ENCODE measurements at regions not wholly inside any gene's neighbourhood (a gene's known extent, or its start where the extent isn't known, plus 50 kb on each side); places are given as distances from the start of the nearest gene placed in this dataset.

DNA sequence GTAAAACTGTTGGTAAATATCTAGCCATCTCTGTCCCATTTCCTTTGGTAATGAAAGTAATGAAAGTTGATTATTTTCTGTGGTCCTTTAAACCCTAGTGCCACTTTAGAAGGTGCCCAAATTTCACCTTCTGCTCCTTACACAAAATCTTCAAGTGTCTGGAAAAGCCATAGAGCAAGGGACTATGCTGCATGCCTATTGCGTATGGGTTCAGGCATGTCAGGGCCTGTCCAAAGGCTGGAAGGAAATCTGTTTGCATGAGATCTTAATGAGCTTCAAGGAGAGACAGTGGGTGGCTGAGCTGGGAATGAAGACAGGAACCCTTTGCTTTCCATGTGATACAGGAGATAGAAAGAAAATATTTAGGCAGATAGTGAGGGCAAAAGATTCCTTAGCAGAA lies 66.6 kb upstream of the CCN6 start:
- no peak for DNase-seq (ENCODE audit: low read depth)

- DNase-seq (ENCODE audit: low read depth) = no peak
Observed at GRCh38 chr6:111988926-111989325, 65.0 kb upstream of the CCN6 start.

DNA sequence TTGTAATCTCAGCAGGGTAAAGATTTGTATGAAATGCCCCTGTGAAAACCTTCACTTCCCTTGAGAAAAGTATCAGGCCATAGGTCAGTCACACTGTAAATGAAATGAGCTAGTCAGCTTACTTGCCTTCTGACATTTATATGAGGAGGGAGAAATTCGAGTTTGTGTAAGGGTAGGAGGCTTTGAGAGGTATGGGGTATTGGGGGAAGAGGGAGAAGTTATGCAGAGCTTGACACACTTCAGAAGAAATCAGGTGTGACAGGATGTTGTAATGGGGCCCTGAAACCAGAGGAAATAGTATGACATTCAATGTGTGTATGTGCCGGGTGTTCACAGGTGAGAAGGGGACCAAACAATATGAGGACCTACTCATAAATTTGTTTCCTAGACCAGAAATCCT lies 64.2 kb upstream of the CCN6 start:
- DNase-seq (ENCODE audit: low read depth) = no peak

- no peak for DNase-seq (ENCODE audit: low read depth)
Observed at GRCh38 chr6:111990214-111990613, 63.7 kb upstream of the CCN6 start.

DNA sequence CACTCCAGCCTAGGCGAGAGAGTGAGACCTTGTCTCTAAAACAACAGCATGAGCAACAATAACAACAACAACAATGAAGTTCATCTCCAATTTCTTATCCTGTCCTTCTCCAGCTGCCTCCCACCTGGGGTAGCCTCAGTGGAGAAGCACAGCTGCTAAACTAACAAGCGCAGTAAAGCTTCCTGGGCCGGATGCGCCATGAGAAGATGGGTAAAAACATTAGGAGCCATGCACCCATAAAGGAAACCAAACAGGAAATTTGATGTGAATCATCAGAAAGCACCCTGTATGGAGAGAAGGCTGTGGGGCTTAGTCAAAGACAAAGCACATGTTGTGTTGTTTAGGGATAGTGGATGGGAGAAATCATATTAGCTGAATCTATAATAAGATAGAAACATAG lies 61.1 kb upstream of the CCN6 start:
- DNase-seq (ENCODE audit: low read depth) = peak; percentile 75

DNA sequence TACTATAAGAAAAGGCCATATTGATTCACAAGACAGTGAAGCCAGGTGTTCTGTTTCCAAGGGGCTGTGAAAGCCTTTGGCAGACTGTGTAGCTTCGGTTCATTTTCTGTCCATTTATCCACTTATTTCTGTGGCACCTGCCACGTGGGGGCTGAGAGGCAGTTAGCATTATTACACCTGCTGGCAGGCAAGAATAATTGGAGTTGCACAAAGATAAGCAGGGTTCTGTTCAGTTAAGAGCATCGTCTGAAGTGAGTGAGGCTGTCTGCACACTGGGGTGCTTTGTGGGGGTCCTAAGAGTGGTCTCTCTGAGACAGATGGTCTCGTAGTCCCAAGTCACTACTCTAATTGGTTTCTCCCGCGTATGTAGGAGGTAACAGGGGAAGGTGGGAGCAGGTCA lies 60.6 kb upstream of the CCN6 start:
- DNase-seq (ENCODE audit: low read depth) = no peak

DNA sequence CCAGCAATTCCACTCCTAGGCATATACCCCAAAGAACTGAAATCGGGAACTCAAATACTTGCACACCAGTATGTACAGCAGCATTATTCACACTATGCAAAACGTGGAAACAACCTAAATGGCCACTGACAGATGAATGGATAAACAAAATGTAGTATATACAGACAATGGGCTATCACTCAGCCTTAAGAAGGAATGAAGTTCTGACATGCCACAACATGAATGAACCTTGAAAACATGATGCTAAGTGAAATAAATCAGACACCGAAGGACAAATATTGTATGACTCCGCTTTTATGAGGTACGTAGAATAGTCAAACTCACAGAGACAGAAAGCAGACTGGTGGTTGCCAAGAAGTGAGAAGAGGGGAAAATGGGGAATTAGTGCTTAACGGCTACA lies 59.1 kb upstream of the CCN6 start:
- DNase-seq (ENCODE audit: low read depth) = no peak

- no peak for DNase-seq (ENCODE audit: low read depth)
Observed at GRCh38 chr6:111995404-111995803, 58.5 kb upstream of the CCN6 start.

DNA sequence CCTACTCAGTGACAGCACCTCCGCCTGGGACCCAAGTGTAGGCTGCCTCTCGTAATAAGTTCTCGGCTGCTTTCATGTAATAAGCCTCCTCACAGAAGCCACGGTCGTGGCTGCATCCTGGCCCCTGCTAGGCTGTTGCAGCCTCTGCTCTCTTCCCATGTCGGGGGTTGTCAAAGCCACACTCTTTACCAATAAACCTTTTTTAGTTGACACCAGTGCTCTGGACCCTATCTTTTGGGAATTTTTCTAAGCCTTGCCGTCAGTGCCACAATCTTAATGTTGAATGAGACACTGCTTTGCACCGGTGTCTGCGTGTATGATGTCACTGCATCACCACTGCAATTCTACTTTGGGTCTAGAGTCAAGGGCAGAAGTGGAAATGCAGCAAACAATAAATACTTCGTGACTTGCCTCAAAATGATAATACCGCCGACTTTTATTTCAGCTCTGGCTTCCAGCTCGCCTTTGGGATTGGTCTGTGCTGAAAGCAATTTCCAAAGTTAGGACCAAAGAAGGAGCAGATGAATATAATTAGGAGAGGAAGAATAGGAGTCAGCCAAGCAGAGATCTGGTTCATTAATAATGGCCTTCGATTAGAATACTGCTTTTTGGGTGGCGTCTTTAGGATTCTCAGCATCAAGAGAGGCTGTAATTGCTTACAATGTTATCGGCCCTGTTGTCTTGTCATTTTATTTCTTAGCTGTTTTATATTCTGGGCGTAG lies 57.6 kb upstream of the CCN6 start:
- DNase-seq (ENCODE audit: low read depth) = no peak

- DNase-seq (ENCODE audit: low read depth) = peak; percentile 71
Observed at GRCh38 chr6:111997078-111997852, 56.6 kb upstream of the CCN6 start.

- no peak for DNase-seq (ENCODE audit: low read depth)
Observed at GRCh38 chr6:111997853-111998208, 56.1 kb upstream of the CCN6 start.

DNA sequence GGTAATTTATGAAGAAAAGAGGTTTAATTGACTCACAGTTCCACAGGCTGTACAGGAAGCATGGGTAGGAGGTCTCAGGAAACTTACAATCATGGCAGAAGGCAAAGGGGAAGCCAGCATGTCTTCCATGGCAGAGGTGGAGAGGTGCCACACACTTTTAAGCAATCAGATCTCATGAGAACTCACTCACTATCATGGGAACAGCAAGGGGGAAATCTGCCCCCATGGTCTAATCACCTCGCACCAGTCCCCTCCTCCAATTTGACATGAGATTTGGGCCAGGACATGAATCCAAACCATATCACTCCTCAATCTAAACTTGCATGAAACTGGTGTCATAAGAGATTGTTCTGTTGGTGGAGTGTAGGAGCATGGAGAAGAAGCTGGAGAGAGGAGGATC lies 51.6 kb upstream of the CCN6 start:
- DNase-seq (ENCODE audit: low read depth) = no peak
